ENCODE measurements at regions not wholly inside any gene's neighbourhood (a gene's known extent, or its start where the extent isn't known, plus 50 kb on each side); places are given as distances from the start of the nearest gene placed in this dataset.

- Histone ChIP-seq H3K9me3 (ENCODE audit: control insufficient read depth in 2 of 2, low read length in 2 of 2) (no peaks in the 10 kb centered on the region), H3K27me3 (ENCODE audit: control insufficient read depth, insufficient read depth, low read length) (no peaks in the 10 kb centered on the region), H3K4me1 (ENCODE audit: control insufficient read depth, insufficient read depth, low read length, poor library complexity, severe bottlenecking) (no peaks in the 10 kb centered on the region), H3K27ac (ENCODE audit: insufficient read depth, low read length, poor library complexity, severe bottlenecking) (no peak overlapping the region), H3K36me3 (ENCODE audit: control insufficient read depth, insufficient read depth, low read length) (no peaks in the 10 kb centered on the region), H3K4me3 (ENCODE audit: low read depth, low read length) (no peak overlapping the region)
- DNase-seq, result no peak
- Mint-ChIP-seq H3K4me1 (no peaks in the 10 kb centered on the region), H3K27ac (no peak overlapping the region), H3K9me3 (peaks cover 0 to 6% (median 1%) of the 10 kb centered on the region in 7 donors), H3K4me3 (no peak overlapping the region), H3K36me3 (no peaks in the 10 kb centered on the region), H3K27me3 (no peaks in the 10 kb centered on the region)
- ATAC-seq (ENCODE audit: low read depth in 2 of 2), result no peak
These were observed 340.8 kb downstream of the KLF5 start for GRCh38 chr13:73399347-73400216.

GRCh38 chr13:73397496-73398305 is 338.9 kb downstream of the KLF5 start:
- Mint-ChIP-seq H3K36me3 (no peaks in the 10 kb centered on the region), H3K27me3 (no peaks in the 10 kb centered on the region), H3K27ac (no peak overlapping the region), H3K4me1 (no peaks in the 10 kb centered on the region), H3K4me3 (no peak overlapping the region), H3K9me3 (peaks cover 0 to 6% (median 1%) of the 10 kb centered on the region in 7 donors)
- Histone ChIP-seq H3K4me1 (ENCODE audit: control insufficient read depth, insufficient read depth, low read length, poor library complexity, severe bottlenecking) (no peaks in the 10 kb centered on the region), H3K27ac (ENCODE audit: insufficient read depth, low read length, poor library complexity, severe bottlenecking) (no peak overlapping the region), H3K4me3 (ENCODE audit: low read depth, low read length) (no peak overlapping the region), H3K27me3 (ENCODE audit: control insufficient read depth, insufficient read depth, low read length) (no peaks in the 10 kb centered on the region), H3K36me3 (ENCODE audit: control insufficient read depth, insufficient read depth, low read length) (no peaks in the 10 kb centered on the region), H3K9me3 (ENCODE audit: control insufficient read depth in 2 of 2, low read length in 2 of 2) (no peaks in the 10 kb centered on the region)
- DNase-seq, result no peak
- no peak for ATAC-seq (ENCODE audit: low read depth in 2 of 2)

- ATAC-seq (ENCODE audit: low read depth in 2 of 2), result no peak
These were observed 335.3 kb downstream of the KLF5 start for GRCh38 chr13:73394066-73394465.

GRCh38 chr13:73390100-73390499 is 331.3 kb downstream of the KLF5 start:
- Histone ChIP-seq H3K9me3 (ENCODE audit: control insufficient read depth in 2 of 2, low read length in 2 of 2) (no peaks in the 10 kb centered on the region), H3K27me3 (ENCODE audit: control insufficient read depth, insufficient read depth, low read length) (no peaks in the 10 kb centered on the region), H3K27ac (ENCODE audit: insufficient read depth, low read length, poor library complexity, severe bottlenecking) (no peak overlapping the region), H3K4me1 (ENCODE audit: control insufficient read depth, insufficient read depth, low read length, poor library complexity, severe bottlenecking) (no peaks in the 10 kb centered on the region), H3K4me3 (ENCODE audit: low read depth, low read length) (no peak overlapping the region), H3K36me3 (ENCODE audit: control insufficient read depth, insufficient read depth, low read length) (no peaks in the 10 kb centered on the region)
- DNase-seq (no peak), ATAC-seq (ENCODE audit: low read depth in 2 of 2) (no peak)
- Mint-ChIP-seq H3K4me1 (no peaks in the 10 kb centered on the region), H3K27me3 (peaks cover 6% of the 10 kb centered on the region), H3K36me3 (no peaks in the 10 kb centered on the region), H3K9me3 (peaks cover 0 to 6% (median 2%) of the 10 kb centered on the region in 7 donors), H3K4me3 (no peak overlapping the region), H3K27ac (no peak overlapping the region)

More at GRCh38 chr13:73394066-73394465, 335.3 kb downstream of the KLF5 start:
- Histone ChIP-seq H3K36me3 (ENCODE audit: control insufficient read depth, insufficient read depth, low read length) (no peaks in the 10 kb centered on the region), H3K27me3 (ENCODE audit: control insufficient read depth, insufficient read depth, low read length) (no peaks in the 10 kb centered on the region), H3K27ac (ENCODE audit: insufficient read depth, low read length, poor library complexity, severe bottlenecking) (no peak overlapping the region), H3K9me3 (ENCODE audit: control insufficient read depth in 2 of 2, low read length in 2 of 2) (no peaks in the 10 kb centered on the region), H3K4me1 (ENCODE audit: control insufficient read depth, insufficient read depth, low read length, poor library complexity, severe bottlenecking) (no peaks in the 10 kb centered on the region), H3K4me3 (ENCODE audit: low read depth, low read length) (no peak overlapping the region)
- no peaks in the 10 kb centered on the region for H3K4me1 Mint-ChIP-seq
- H3K36me3 Mint-ChIP-seq, result no peaks in the 10 kb centered on the region
- peaks cover 0 to 6% (median 2%) of the 10 kb centered on the region in 7 donors for H3K9me3 Mint-ChIP-seq
- H3K4me3 Mint-ChIP-seq, result no peak overlapping the region
- no peak for DNase-seq
- H3K27ac Mint-ChIP-seq, result no peak overlapping the region
- peaks cover 6% of the 10 kb centered on the region for H3K27me3 Mint-ChIP-seq

GRCh38 chr13:73388586-73388985 is 329.8 kb downstream of the KLF5 start:
- DNase-seq (no peak), ATAC-seq (ENCODE audit: low read depth in 2 of 2) (no peak)
- H3K27ac ChIP-seq (ENCODE audit: insufficient read depth, low read length, poor library complexity, severe bottlenecking), result no peak overlapping the region
- no peaks in the 10 kb centered on the region for H3K27me3 ChIP-seq (ENCODE audit: control insufficient read depth, insufficient read depth, low read length)
- Mint-ChIP-seq H3K27me3 (peaks cover 6% of the 10 kb centered on the region), H3K4me1 (no peaks in the 10 kb centered on the region), H3K9me3 (peaks cover 0 to 9% (median 2%) of the 10 kb centered on the region in 7 donors), H3K27ac (no peak overlapping the region), H3K4me3 (no peak overlapping the region), H3K36me3 (no peaks in the 10 kb centered on the region)
- H3K9me3 ChIP-seq (ENCODE audit: control insufficient read depth in 2 of 2, low read length in 2 of 2), result no peaks in the 10 kb centered on the region
- no peaks in the 10 kb centered on the region for H3K36me3 ChIP-seq (ENCODE audit: control insufficient read depth, insufficient read depth, low read length)
- H3K4me1 ChIP-seq (ENCODE audit: control insufficient read depth, insufficient read depth, low read length, poor library complexity, severe bottlenecking), result no peaks in the 10 kb centered on the region
- no peak overlapping the region for H3K4me3 ChIP-seq (ENCODE audit: low read depth, low read length)

GRCh38 chr13:73387318-73387717 is 328.5 kb downstream of the KLF5 start:
- no peak for DNase-seq
- Mint-ChIP-seq H3K4me1 (no peaks in the 10 kb centered on the region), H3K27ac (no peak overlapping the region), H3K9me3 (peaks cover 0 to 9% (median 2%) of the 10 kb centered on the region in 7 donors), H3K27me3 (peaks cover 6% of the 10 kb centered on the region), H3K36me3 (no peaks in the 10 kb centered on the region), H3K4me3 (no peak overlapping the region)
- H3K4me3 ChIP-seq (ENCODE audit: low read depth, low read length), result no peak overlapping the region
- no peak overlapping the region for H3K27ac ChIP-seq (ENCODE audit: insufficient read depth, low read length, poor library complexity, severe bottlenecking)
- no peaks in the 10 kb centered on the region for H3K27me3 ChIP-seq (ENCODE audit: control insufficient read depth, insufficient read depth, low read length)
- no peaks in the 10 kb centered on the region for H3K36me3 ChIP-seq (ENCODE audit: control insufficient read depth, insufficient read depth, low read length)
- no peaks in the 10 kb centered on the region for H3K9me3 ChIP-seq (ENCODE audit: control insufficient read depth in 2 of 2, low read length in 2 of 2)
- no peak for ATAC-seq (ENCODE audit: low read depth in 2 of 2)
- H3K4me1 ChIP-seq (ENCODE audit: control insufficient read depth, insufficient read depth, low read length, poor library complexity, severe bottlenecking), result no peaks in the 10 kb centered on the region

GRCh38 chr13:73385848-73386247 is 327.0 kb downstream of the KLF5 start:
- Mint-ChIP-seq H3K9me3 (peaks cover 0 to 9% (median 2%) of the 10 kb centered on the region in 7 donors), H3K27ac (no peak overlapping the region)

More at GRCh38 chr13:73385848-73386247, 327.0 kb downstream of the KLF5 start:
- Histone ChIP-seq H3K9me3 (ENCODE audit: control insufficient read depth in 2 of 2, low read length in 2 of 2) (no peaks in the 10 kb centered on the region), H3K4me3 (ENCODE audit: low read depth, low read length) (no peak overlapping the region), H3K4me1 (ENCODE audit: control insufficient read depth, insufficient read depth, low read length, poor library complexity, severe bottlenecking) (no peaks in the 10 kb centered on the region), H3K36me3 (ENCODE audit: control insufficient read depth, insufficient read depth, low read length) (no peaks in the 10 kb centered on the region), H3K27me3 (ENCODE audit: control insufficient read depth, insufficient read depth, low read length) (no peaks in the 10 kb centered on the region), H3K27ac (ENCODE audit: insufficient read depth, low read length, poor library complexity, severe bottlenecking) (no peak overlapping the region)
- ATAC-seq (ENCODE audit: low read depth in 2 of 2) (no peak), DNase-seq (no peak)
- H3K36me3 Mint-ChIP-seq, result no peaks in the 10 kb centered on the region
- H3K27me3 Mint-ChIP-seq, result peaks cover 6% of the 10 kb centered on the region
- H3K4me3 Mint-ChIP-seq, result no peak overlapping the region
- no peaks in the 10 kb centered on the region for H3K4me1 Mint-ChIP-seq

Measured in CD4-positive, CD25-positive, alpha-beta regulatory T cell (primary cell).